ENCODE measurements at regions not wholly inside any gene's neighbourhood (a gene's known extent, or its start where the extent isn't known, plus 50 kb on each side); places are given as distances from the start of the nearest gene placed in this dataset.

- DNase-seq = no peak
Observed at GRCh38 chr13:40318366-40318765, 348.1 kb downstream of the FOXO1 start.

- DNase-seq = no peak
Observed at GRCh38 chr13:40319699-40320579, 346.5 kb downstream of the FOXO1 start.

- DNase-seq = no peak
Observed at GRCh38 chr13:40328091-40328490, 338.4 kb downstream of the FOXO1 start.

- no peak for DNase-seq
Observed at GRCh38 chr13:40329781-40330485, 336.5 kb downstream of the FOXO1 start.

GRCh38 chr13:40330950-40331349 is 335.5 kb downstream of the FOXO1 start:
- no peak for DNase-seq

- no peak for DNase-seq
Observed at GRCh38 chr13:40331802-40332201, 334.6 kb downstream of the FOXO1 start.

GRCh38 chr13:40333226-40333625 is 333.2 kb downstream of the FOXO1 start:
- DNase-seq = no peak

GRCh38 chr13:40334031-40334430 is 332.4 kb downstream of the FOXO1 start:
- no peak for DNase-seq

GRCh38 chr13:40334616-40335015 is 331.8 kb downstream of the FOXO1 start:
- DNase-seq = no peak

- DNase-seq = no peak
Observed at GRCh38 chr13:40336228-40337221, 329.9 kb downstream of the FOXO1 start.

- no peak for DNase-seq
Observed at GRCh38 chr13:40337651-40338050, 328.8 kb downstream of the FOXO1 start.

- DNase-seq = no peak
Observed at GRCh38 chr13:40338217-40338616, 328.2 kb downstream of the FOXO1 start.

- DNase-seq = no peak
Observed at GRCh38 chr13:40340368-40341095, 325.9 kb downstream of the FOXO1 start.

GRCh38 chr13:40341096-40341471 is 325.4 kb downstream of the FOXO1 start:
- DNase-seq = no peak

GRCh38 chr13:40341501-40341900 is 324.9 kb downstream of the FOXO1 start:
- no peak for DNase-seq

- no peak for DNase-seq
Observed at GRCh38 chr13:40342461-40342860, 324.0 kb downstream of the FOXO1 start.

GRCh38 chr13:40342901-40343300 is 323.5 kb downstream of the FOXO1 start:
- DNase-seq = no peak

GRCh38 chr13:40343550-40344269 is 322.7 kb downstream of the FOXO1 start:
- no peak for DNase-seq

- DNase-seq = no peak
Observed at GRCh38 chr13:40344270-40345148, 321.9 kb downstream of the FOXO1 start.

- DNase-seq = no peak
Observed at GRCh38 chr13:40345149-40345514, 321.3 kb downstream of the FOXO1 start.
